HG03571 (cell line): ENCODE measurements at regions not wholly inside any gene's neighbourhood (a gene's known extent, or its start where the extent isn't known, plus 50 kb on each side); places are given as distances from the start of the nearest gene placed in this dataset.
"Not testable (repeated sequence)": the region's sequence is repeated elsewhere in the genome, so short reads cannot be mapped to it uniquely, and the experiment has no call there.

ENCODE experiments used
- ATAC-seq: cut with Tn5 transposase; IDR thresholded peaks from one replicate; pipeline ENCODE4 v1.9.1; 2021; ENCODE audit not compliant: unreplicated experiment

GRCh38 chr10:62585211-62585775 lies 211.1 kb downstream of the ZNF365 start:
- no peak for ATAC-seq

- ATAC-seq = no peak
Measured at GRCh38 chr10:62587011-62587410, 212.8 kb downstream of the ZNF365 start.

GRCh38 chr10:62588116-62588515 lies 213.9 kb downstream of the ZNF365 start:
- no peak for ATAC-seq

- no peak for ATAC-seq
Measured at GRCh38 chr10:62589689-62590088, 214.8 kb upstream of the ADO start.

- no peak for ATAC-seq
Measured at GRCh38 chr10:62590306-62590705, 214.2 kb upstream of the ADO start.

- ATAC-seq = peak; percentile 72
Measured at GRCh38 chr10:62594093-62594520, 210.4 kb upstream of the ADO start.

GRCh38 chr10:62597226-62597625 lies 207.3 kb upstream of the ADO start:
- ATAC-seq = no peak

GRCh38 chr10:62599161-62599560 lies 205.4 kb upstream of the ADO start:
- ATAC-seq = no peak

GRCh38 chr10:62606551-62606950 lies 198.0 kb upstream of the ADO start:
- ATAC-seq = not testable (repeated sequence)

- not testable (repeated sequence) for ATAC-seq
Measured at GRCh38 chr10:62608189-62608875, 196.2 kb upstream of the ADO start.

- peak; percentile 61 for ATAC-seq
Measured at GRCh38 chr10:62610649-62611229, 193.8 kb upstream of the ADO start.

- no peak for ATAC-seq
Measured at GRCh38 chr10:62613424-62613823, 191.1 kb upstream of the ADO start.

- no peak for ATAC-seq
Measured at GRCh38 chr10:62613859-62614258, 190.7 kb upstream of the ADO start.

GRCh38 chr10:62614389-62615157 lies 189.9 kb upstream of the ADO start:
- ATAC-seq = peak; percentile 58

GRCh38 chr10:62616885-62617590 lies 187.5 kb upstream of the ADO start:
- no peak for ATAC-seq

GRCh38 chr10:62617652-62618051 lies 186.9 kb upstream of the ADO start:
- no peak for ATAC-seq

- ATAC-seq = no peak
Measured at GRCh38 chr10:62618054-62618453, 186.5 kb upstream of the ADO start.

GRCh38 chr10:62618576-62619412 lies 185.7 kb upstream of the ADO start:
- peak; percentile 38 for ATAC-seq

GRCh38 chr10:62619413-62619738 lies 185.1 kb upstream of the ADO start:
- no peak for ATAC-seq

- ATAC-seq = no peak
Measured at GRCh38 chr10:62620491-62620890, 184.0 kb upstream of the ADO start.
